T-helper 2 cell treated with Interferon-gamma antibody and Interleukin-4, amounts not matched to agents 5 μg/mL and 100 μg/mL, for 36 hours (primary cell): ENCODE measurements at regions not wholly inside any gene's neighbourhood (a gene's known extent, or its start where the extent isn't known, plus 50 kb on each side); places are given as distances from the start of the nearest gene placed in this dataset.
"Not testable (repeated sequence)": the region's sequence is repeated elsewhere in the genome, so short reads cannot be mapped to it uniquely, and the experiment has no call there.

Experiments
- DNase-seq: peaks from one replicate; pipeline ENCODE4 v3.0.0; 2021; ENCODE audit warnings: low spot score
- H3K27ac Mint-ChIP-seq: one replicate; pipeline ENCODE4 v1.8.0; 2021; ENCODE audit warnings: mild to moderate bottlenecking, mixed read lengths
- H3K27me3 Mint-ChIP-seq: one replicate; pipeline ENCODE4 v1.8.0; 2021; ENCODE audit warnings: low read depth, mixed read lengths
- H3K36me3 Mint-ChIP-seq: one replicate; pipeline ENCODE4 v1.8.0; 2021; ENCODE audit warnings: low read depth, mixed read lengths
- H3K4me1 Mint-ChIP-seq: one replicate; pipeline ENCODE4 v1.8.0; 2021; ENCODE audit warnings: low read depth, mixed read lengths
- H3K4me3 Mint-ChIP-seq: one replicate; pipeline ENCODE4 v1.8.0; 2022; ENCODE audit warnings: mild to moderate bottlenecking, moderate library complexity, mixed read lengths
- H3K9me3 Mint-ChIP-seq: one replicate; pipeline ENCODE4 v1.8.0; 2021; ENCODE audit warnings: mixed read lengths

DNA sequence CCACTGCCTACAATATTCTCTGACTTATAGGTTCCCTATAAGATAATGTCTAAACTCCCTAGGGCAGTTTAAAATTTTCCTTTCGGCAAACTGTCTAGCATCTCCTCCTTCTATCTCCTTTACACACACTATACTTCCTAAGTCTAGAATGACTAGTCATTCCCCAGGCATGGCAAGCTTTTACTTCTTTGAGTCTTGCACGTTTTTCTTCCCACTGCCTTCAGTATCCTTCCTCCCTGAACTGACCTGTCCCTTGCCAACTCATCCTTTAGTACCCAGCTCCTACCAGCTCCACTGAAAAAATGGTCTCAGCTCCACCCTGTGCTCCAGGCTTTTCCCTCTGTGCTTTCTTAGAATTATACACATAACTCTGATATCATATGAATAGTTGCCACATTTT is 93.8 kb upstream of the KBTBD8 start:
- peaks cover 2% of the 10 kb centered on the region for H3K27me3 Mint-ChIP-seq
- no peak overlapping the region for H3K4me3 Mint-ChIP-seq
- no peak overlapping the region for H3K27ac Mint-ChIP-seq
- no peak for DNase-seq
- H3K4me1 Mint-ChIP-seq: no peaks in the 10 kb centered on the region
- H3K36me3 Mint-ChIP-seq: no peaks in the 10 kb centered on the region
- peaks cover 17% of the 10 kb centered on the region for H3K9me3 Mint-ChIP-seq

GRCh38 chr3:66904831-66905493 is 93.1 kb upstream of the KBTBD8 start:
- no peak overlapping the region for H3K27ac Mint-ChIP-seq
- H3K4me3 Mint-ChIP-seq: no peak overlapping the region
- H3K4me1 Mint-ChIP-seq: no peaks in the 10 kb centered on the region
- no peaks in the 10 kb centered on the region for H3K36me3 Mint-ChIP-seq
- H3K27me3 Mint-ChIP-seq: peaks cover 2% of the 10 kb centered on the region
- peaks cover 17% of the 10 kb centered on the region for H3K9me3 Mint-ChIP-seq
- DNase-seq: no peak

GRCh38 chr3:66907136-66907535 is 91.0 kb upstream of the KBTBD8 start:
- Mint-ChIP-seq H3K4me3 (no peak overlapping the region), H3K36me3 (no peaks in the 10 kb centered on the region), H3K27me3 (peaks cover 2% of the 10 kb centered on the region), H3K27ac (no peak overlapping the region), H3K9me3 (no peaks in the 10 kb centered on the region), H3K4me1 (no peaks in the 10 kb centered on the region)
- no peak for DNase-seq

- no peaks in the 10 kb centered on the region for H3K4me1 Mint-ChIP-seq
- H3K36me3 Mint-ChIP-seq: no peaks in the 10 kb centered on the region
Observed at GRCh38 chr3:66910266-66911055, 87.6 kb upstream of the KBTBD8 start.

GRCh38 chr3:66912306-66912705 is 85.8 kb upstream of the KBTBD8 start:
- no peak for DNase-seq
- Mint-ChIP-seq H3K4me1 (no peaks in the 10 kb centered on the region), H3K9me3 (no peaks in the 10 kb centered on the region), H3K36me3 (no peaks in the 10 kb centered on the region), H3K27me3 (no peaks in the 10 kb centered on the region), H3K4me3 (no peak overlapping the region), H3K27ac (no peak overlapping the region)

More at GRCh38 chr3:66910266-66911055, 87.6 kb upstream of the KBTBD8 start:
- no peak for DNase-seq
- H3K27ac Mint-ChIP-seq: no peak overlapping the region
- H3K27me3 Mint-ChIP-seq: no peaks in the 10 kb centered on the region
- no peaks in the 10 kb centered on the region for H3K9me3 Mint-ChIP-seq
- no peak overlapping the region for H3K4me3 Mint-ChIP-seq

- H3K36me3 Mint-ChIP-seq: no peaks in the 10 kb centered on the region
- no peak overlapping the region for H3K4me3 Mint-ChIP-seq
Observed at GRCh38 chr3:66922058-66922457, 76.0 kb upstream of the KBTBD8 start.

GRCh38 chr3:66923969-66924368 is 74.1 kb upstream of the KBTBD8 start:
- Mint-ChIP-seq H3K4me3 (no peak overlapping the region), H3K27me3 (peaks cover 4% of the 10 kb centered on the region), H3K4me1 (no peaks in the 10 kb centered on the region), H3K27ac (no peak overlapping the region), H3K9me3 (no peaks in the 10 kb centered on the region), H3K36me3 (no peaks in the 10 kb centered on the region)
- DNase-seq: no peak

More at GRCh38 chr3:66922058-66922457, 76.0 kb upstream of the KBTBD8 start:
- Mint-ChIP-seq H3K9me3 (no peaks in the 10 kb centered on the region), H3K4me1 (no peaks in the 10 kb centered on the region), H3K27me3 (peaks cover 4% of the 10 kb centered on the region), H3K27ac (no peak overlapping the region)
- DNase-seq: no peak

- no peaks in the 10 kb centered on the region for H3K4me1 Mint-ChIP-seq
- H3K27me3 Mint-ChIP-seq: peaks cover 16% of the 10 kb centered on the region
- no peak overlapping the region for H3K4me3 Mint-ChIP-seq
- DNase-seq: no peak
- H3K27ac Mint-ChIP-seq: no peak overlapping the region
- H3K9me3 Mint-ChIP-seq: no peaks in the 10 kb centered on the region
- no peaks in the 10 kb centered on the region for H3K36me3 Mint-ChIP-seq
Observed at GRCh38 chr3:66928252-66928651, 69.9 kb upstream of the KBTBD8 start.

- no peak overlapping the region for H3K4me3 Mint-ChIP-seq
- no peaks in the 10 kb centered on the region for H3K36me3 Mint-ChIP-seq
- no peak overlapping the region for H3K27ac Mint-ChIP-seq
- no peaks in the 10 kb centered on the region for H3K9me3 Mint-ChIP-seq
- H3K4me1 Mint-ChIP-seq: no peaks in the 10 kb centered on the region
- peaks cover 12% of the 10 kb centered on the region for H3K27me3 Mint-ChIP-seq
- no peak for DNase-seq
Observed at GRCh38 chr3:66931291-66931690, 66.8 kb upstream of the KBTBD8 start.

GRCh38 chr3:66931699-66932098 is 66.4 kb upstream of the KBTBD8 start:
- Mint-ChIP-seq H3K9me3 (no peaks in the 10 kb centered on the region), H3K27ac (no peak overlapping the region), H3K4me3 (no peak overlapping the region), H3K4me1 (no peaks in the 10 kb centered on the region), H3K27me3 (peaks cover 12% of the 10 kb centered on the region), H3K36me3 (no peaks in the 10 kb centered on the region)
- no peak for DNase-seq

DNA sequence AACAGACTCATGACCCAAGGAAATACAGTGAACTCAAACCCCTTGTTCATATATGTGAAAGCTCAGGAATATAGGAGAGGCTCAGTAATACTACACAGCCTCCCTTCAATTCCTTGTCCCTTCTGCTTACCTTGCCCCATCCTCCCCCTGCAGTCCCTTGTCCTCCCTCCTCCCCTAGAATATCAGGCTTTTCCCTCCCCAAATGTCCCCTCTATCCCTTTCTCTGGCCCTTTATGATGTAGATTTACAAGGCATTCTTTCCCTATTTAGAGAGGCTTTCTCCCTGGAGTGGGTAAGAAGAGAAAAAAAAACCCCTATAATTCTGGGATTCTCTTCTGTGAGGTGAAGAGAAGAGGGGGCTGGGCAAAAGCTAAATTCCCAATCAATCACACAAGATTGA is 64.9 kb upstream of the KBTBD8 start:
- DNase-seq: no peak
- Mint-ChIP-seq H3K4me1 (no peaks in the 10 kb centered on the region), H3K27me3 (peaks cover 13% of the 10 kb centered on the region), H3K9me3 (no peaks in the 10 kb centered on the region), H3K36me3 (no peaks in the 10 kb centered on the region), H3K4me3 (no peak overlapping the region), H3K27ac (no peak overlapping the region)

DNA sequence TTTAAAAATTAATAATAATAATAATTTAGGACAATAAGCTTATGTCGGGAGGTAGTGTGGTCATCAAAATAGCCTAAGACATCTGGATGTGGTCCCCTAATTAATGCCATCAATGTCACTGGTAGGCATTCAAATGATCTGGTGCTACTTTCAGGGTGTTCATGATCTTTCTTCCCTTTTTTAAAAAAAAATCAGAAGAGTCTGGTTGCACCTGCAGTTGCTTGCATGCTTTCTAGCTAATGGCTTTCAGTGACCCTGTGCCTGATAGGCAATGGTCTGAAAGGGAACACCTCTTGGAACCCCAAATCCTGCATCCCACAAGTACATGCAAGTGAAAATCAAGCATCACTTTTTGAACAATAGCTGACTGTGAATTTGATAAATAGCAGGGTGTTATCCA is 64.1 kb upstream of the KBTBD8 start:
- Mint-ChIP-seq H3K9me3 (no peaks in the 10 kb centered on the region), H3K4me3 (no peak overlapping the region), H3K36me3 (no peaks in the 10 kb centered on the region), H3K27me3 (peaks cover 15% of the 10 kb centered on the region), H3K4me1 (no peaks in the 10 kb centered on the region), H3K27ac (no peak overlapping the region)
- DNase-seq: no peak

DNA sequence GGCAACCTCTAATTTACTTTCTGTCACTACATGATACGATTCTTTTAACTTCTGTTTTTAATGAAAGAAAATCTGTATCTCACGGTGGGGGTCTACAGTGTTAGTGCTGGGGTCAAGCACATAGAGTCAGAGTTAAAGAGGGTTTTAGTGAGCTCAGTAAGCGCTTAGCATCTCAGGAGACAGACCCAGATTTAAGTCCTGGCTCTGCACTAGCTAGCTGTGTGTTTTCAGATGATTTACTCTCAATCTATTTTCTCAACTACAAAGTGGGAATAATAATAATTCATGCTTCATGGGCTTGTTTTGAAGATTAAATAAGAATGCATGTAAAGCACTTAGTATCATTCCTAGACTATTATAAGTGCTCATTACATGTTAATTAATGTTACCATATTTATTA is 63.4 kb upstream of the KBTBD8 start:
- H3K27me3 Mint-ChIP-seq: peaks cover 12% of the 10 kb centered on the region
- no peak overlapping the region for H3K27ac Mint-ChIP-seq
- H3K4me3 Mint-ChIP-seq: no peak overlapping the region
- H3K9me3 Mint-ChIP-seq: no peaks in the 10 kb centered on the region
- H3K36me3 Mint-ChIP-seq: no peaks in the 10 kb centered on the region
- DNase-seq: no peak
- H3K4me1 Mint-ChIP-seq: no peaks in the 10 kb centered on the region

DNA sequence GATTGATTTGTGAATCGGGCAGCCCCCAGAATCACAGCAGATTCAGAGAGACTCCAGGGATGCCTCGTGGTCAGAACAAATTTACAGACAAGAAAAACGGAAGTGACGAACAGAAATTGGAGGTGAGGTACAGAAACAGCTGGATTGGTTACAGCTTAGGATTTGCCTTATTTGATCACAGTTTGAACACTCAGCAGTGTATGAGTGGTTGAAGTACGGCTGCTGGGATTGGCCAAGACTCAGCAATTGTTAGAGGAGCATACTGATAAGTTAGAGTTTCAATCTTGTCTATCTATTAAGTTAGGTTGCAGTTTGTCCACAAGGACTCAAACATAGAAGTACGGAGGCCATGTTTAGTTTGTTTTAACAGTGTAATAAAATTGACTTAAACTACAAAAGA is 61.1 kb upstream of the KBTBD8 start:
- H3K4me1 Mint-ChIP-seq, H3K27ac Mint-ChIP-seq, H3K36me3 Mint-ChIP-seq, H3K27me3 Mint-ChIP-seq, H3K4me3 Mint-ChIP-seq, DNase-seq, H3K9me3 Mint-ChIP-seq: not testable (repeated sequence)
